Islet of Langerhans (tissue), 1 donor: ENCODE measurements at regions not wholly inside any gene's neighbourhood (a gene's known extent, or its start where the extent isn't known, plus 50 kb on each side); places are given as distances from the start of the nearest gene placed in this dataset.

Experiments used
- FAIRE-seq: peaks from one replicate; lab custom pipeline; 2011; peaks lifted over from hg19 to GRCh38; lab: Jason Lieb, UNC

DNA sequence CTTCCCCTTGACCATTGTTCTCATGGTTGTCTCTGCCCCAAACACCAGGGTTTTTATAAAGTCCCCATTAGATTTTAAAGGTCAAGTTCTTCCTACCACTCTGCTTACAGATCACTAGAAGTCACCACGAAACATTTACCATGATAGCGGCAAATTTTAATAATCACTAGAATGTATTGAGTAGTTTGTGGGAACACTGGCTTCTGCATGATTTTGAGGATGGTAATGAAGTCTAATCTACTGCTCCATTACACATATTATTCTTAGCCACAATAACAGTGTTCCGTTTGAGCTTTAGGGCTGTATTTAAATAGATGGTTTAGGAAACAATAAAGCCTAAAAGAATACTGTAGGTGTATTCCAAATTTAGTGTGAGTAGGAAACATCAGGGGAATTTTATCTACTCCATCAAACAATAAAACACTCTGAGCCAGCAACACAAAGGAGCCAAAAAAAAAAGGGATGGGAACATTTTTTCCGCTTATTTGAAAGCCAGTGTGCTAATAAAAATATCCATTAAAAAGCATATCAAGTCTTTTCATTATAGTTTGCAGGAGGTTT, 49.7 kb downstream of the KLF12 start:
- FAIRE-seq: no peak

GRCh38 chr13:74082741-74083160, 51.5 kb downstream of the KLF12 start:
- FAIRE-seq: no peak

DNA sequence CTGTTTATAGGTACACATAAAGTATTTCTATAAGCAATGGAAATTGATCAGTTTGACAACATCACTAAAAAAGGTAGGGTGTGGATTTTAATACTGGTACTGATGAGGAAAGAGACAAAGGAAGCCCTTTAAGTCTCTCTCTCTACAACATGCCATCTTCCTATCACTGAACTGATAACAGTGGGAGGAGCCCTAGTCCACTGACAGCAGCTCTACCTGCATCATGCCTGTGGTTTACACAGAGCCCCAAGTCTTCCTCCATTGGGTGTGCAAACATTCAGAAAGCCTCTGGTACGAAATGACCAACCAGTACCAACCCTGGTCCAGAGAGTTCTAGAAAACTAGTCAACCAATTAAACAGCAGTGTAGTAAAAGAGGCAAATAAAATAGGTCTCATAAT, 53.4 kb downstream of the KLF12 start:
- no peak for FAIRE-seq

DNA sequence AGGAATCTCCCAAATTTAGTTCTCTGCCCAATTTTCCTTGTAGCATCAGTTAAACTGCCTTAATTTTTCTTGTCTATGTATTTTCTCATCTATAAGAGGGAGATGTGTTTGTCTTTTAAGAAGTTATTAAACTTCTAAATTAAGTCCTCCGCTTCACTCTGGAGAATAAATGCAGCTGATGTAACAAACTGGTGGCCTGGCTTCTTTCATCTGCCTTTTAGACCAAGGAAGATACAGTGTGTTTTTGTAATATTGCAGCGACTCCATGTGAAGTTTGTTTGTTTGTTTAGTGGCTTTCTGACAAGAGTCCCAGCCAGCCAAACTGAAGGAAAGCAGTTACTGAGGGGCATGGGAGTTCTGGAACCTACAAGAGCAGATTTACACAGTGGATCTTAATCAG, 56.4 kb downstream of the KLF12 start:
- FAIRE-seq: no peak

GRCh38 chr13:74077375-74077774, 56.8 kb downstream of the KLF12 start:
- no peak for FAIRE-seq

DNA sequence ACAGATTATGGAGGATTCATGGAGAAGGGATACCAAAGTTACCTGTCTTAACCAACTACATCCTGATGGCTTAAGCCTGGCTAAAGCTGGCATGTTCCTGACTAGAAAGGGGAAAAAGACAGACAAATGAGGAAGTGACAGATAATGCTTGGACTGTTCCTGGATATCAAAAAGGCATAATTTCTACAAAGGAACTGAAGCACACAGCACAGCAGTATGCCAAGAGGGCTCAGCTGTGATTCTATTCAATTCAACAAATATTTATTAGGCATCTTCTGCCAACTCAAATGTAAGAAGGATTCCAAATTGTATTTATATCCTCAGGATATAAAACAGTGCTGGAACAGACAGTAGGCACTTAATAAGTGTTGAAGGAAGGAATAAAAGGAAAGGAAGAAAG, 59.5 kb downstream of the KLF12 start:
- FAIRE-seq: no peak

DNA sequence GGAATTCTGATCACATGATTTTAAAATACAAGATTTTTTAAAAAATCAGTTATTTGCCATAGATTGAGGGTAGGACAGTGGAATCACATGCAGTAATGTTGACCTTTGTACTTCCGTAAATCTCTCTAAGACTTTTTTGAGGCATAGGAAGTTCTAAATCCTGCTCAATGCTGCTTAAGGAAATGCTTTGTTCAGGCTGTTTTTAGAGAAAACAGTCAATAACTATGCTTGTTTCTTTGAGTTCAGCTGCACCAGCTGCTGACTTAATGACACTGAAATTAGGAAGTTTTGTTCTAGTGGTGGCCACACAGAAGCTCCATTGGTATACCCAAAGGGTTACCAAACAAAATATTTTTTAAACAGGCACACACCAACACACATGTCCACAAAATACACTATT, 60.9 kb downstream of the KLF12 start:
- FAIRE-seq: no peak

DNA sequence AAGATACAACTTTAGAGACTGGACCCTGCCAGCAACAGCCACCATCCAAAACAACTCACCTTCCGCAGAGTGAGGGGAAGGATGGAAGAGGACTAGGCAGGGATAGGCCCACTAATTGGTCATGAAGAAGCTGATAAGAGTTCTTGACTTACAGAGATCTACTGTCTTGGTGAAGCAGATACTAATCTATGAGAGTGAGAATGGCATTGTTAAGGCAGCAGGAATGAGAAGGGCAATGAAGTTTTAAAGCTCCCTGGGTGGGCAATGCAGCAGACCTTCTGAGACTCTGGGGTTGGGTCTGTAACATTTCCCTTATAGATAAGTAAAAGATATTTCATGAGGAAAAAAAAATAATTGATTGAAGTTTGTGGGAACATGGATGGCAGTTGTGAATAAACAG, 63.7 kb downstream of the KLF12 start:
- no peak for FAIRE-seq

DNA sequence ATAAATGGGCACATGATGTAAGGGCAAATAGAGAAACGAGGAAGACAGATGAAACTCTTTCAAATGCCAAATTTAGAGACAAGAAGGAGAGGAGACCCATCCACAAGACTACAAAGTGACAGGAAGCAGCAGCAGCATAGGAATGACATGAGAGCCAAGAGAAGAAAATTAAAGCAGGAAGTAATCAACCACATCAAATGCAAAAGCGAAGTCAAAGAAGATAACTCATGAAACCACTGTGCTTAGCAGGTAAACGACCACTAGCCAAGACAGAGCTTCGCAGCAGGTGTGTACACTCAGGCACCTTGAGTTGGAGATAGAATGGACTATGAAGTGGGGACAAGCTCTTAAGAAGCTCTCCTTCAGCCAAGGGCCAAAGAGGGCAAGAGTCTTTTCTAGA, 64.1 kb downstream of the KLF12 start:
- FAIRE-seq: no peak

GRCh38 chr13:74068471-74068870, 65.7 kb downstream of the KLF12 start:
- no peak for FAIRE-seq

- FAIRE-seq: no peak
These were observed 66.4 kb downstream of the KLF12 start for GRCh38 chr13:74067818-74068217.

GRCh38 chr13:74066937-74067336, 67.3 kb downstream of the KLF12 start:
- FAIRE-seq: no peak

DNA sequence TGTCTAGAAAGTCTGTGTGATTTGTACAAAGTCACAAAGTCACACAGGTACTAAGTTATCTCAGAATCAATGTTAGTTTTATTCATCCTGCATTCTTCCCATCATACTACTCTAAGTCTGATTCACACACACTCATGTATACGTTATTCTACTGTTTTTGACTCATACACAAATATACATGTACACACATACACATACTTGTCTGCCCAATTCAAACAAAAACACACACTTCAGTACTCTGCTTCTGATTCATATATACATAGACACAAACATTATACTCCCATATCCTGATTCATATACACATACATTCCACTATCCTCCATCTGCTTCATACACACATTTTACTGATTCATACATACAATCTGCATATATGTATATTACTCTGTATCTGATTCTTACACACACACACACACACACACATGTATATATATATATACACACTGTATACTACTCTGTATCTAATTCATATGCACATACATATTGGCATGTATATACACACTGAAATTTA, 69.3 kb downstream of the KLF12 start:
- FAIRE-seq: no peak

GRCh38 chr13:74063533-74064100, 70.6 kb downstream of the KLF12 start:
- FAIRE-seq: no peak

- peak; percentile 96 for FAIRE-seq
These were observed 71.3 kb downstream of the KLF12 start for GRCh38 chr13:74062933-74063332.

DNA sequence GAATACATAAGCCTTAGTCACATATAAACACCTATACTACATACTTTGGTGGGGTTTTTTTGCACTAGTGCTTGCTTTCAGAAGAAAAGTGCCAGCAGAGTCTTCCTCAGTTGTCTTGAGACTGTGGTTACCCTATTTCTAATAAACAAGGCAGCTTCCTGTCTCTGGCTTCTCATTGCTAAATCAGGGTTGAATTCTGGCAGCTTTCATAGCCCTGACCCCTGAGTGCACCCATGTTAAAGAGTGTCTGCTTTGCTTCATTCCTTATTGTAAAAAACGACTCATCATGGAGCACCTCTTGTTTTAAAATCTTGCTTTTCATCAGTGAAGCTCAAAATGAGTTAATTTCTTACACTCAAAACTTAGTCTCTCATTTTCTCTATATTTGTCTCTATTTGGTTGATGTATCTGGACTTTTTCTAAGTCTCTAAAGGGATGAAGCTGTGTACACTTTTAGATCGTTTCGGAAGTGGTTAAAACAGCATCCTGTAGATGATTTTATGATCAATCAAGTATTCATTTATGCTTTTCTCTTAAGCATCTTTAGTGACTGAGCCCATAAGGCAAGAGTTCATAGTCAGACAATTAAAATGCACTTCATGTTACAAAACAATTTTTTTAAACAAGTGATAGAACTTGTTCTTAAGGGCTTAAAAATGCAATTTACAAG, 72.1 kb downstream of the KLF12 start:
- FAIRE-seq: no peak

GRCh38 chr13:74056801-74057542, 77.2 kb downstream of the KLF12 start:
- FAIRE-seq: no peak

GRCh38 chr13:74052402-74052928, 81.7 kb downstream of the KLF12 start:
- no peak for FAIRE-seq

DNA sequence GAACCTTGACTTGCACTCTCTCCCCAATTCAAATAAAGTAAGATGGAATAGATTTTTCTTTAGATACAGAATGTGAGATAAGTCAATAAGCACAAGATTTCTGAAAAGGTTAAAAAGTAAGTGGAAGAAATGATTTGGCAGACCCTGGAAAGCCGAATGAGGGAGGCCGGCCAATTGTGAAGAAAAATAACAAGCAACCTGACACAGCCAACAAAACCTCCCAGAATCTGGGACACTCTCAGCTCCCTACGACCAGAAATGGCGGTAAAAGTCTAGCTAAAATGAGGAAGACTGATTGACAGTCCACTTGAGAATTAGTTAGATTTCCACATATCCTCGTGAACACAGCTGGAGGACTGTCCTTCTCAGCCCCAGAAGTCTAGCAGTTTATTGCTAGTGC, 85.4 kb downstream of the KLF12 start:
- no peak for FAIRE-seq

- no peak for FAIRE-seq
These were observed 86.1 kb downstream of the KLF12 start for GRCh38 chr13:74047931-74048600.

DNA sequence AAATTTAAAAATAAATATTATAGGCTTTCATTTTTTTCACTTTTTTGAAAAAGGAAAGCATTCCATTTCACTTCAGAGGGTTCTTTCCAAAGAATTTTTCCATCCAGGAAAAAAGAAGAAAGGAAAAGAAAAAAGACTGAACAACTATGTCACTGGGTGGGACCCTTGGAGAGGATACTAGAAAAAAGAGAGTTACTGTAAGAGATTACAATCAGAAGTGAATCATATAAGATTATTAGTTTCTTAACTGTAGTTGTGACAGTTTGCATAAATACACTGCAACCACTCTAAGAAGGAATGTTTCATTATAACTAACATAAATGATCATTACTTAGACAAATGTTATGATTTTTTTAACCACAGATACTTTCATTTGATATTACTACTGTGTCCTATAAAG, 87.8 kb downstream of the KLF12 start:
- no peak for FAIRE-seq

DNA sequence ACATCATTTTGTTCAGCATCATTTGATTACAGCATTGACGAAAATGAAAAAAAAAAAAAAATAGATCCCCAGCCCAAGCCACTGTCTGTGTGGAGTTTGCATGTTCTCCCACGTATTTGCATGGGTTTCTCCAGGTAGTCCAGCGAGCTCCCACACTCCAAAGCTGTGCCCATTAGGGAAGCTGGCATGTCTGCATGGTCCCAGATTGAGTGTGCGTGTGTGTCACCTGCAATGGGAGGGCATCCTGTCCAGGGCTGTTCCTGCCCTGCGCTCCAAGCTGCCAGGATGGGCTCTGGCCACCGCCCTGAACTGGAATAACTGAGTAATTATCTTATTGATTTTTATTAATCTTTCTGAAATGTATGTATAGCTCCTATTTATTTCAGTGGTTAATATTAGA, 88.6 kb downstream of the KLF12 start:
- no peak for FAIRE-seq
